Chondrocyte (in vitro differentiated cells): ENCODE measurements at regions not wholly inside any gene's neighbourhood (a gene's known extent, or its start where the extent isn't known, plus 50 kb on each side); places are given as distances from the start of the nearest gene placed in this dataset.

Experiments used
- DNase-seq: peaks from one replicate; pipeline ENCODE4 v3.0.0; 2021; ENCODE audit warnings: mixed read lengths, low spot score
- H3K27ac Mint-ChIP-seq: one replicate; pipeline ENCODE4 v1.8.0; 2021; ENCODE audit warnings: mild to moderate bottlenecking, moderate library complexity, mixed read lengths; ENCODE audit not compliant: unreplicated experiment
- H3K27me3 Mint-ChIP-seq: 2 replicates; pipeline ENCODE4 v1.8.0; 2021; ENCODE audit warnings: low read depth, mixed read lengths
- H3K36me3 Mint-ChIP-seq: 2 replicates; pipeline ENCODE4 v1.8.0; 2021; ENCODE audit warnings: low read depth, mixed read lengths
- H3K4me1 Mint-ChIP-seq: 2 replicates; pipeline ENCODE4 v1.8.0; 2021; ENCODE audit warnings: low read depth, mild to moderate bottlenecking, mixed read lengths
- H3K4me3 Mint-ChIP-seq: one replicate; pipeline ENCODE4 v1.8.0; 2021; ENCODE audit warnings: mild to moderate bottlenecking, moderate library complexity, mixed read lengths; ENCODE audit not compliant: unreplicated experiment
- H3K9me3 Mint-ChIP-seq: 2 replicates; pipeline ENCODE4 v1.8.0; 2021; ENCODE audit warnings: low read depth, mixed read lengths
- CTCF ChIP-seq: fragments of 200-600 bp; sonication (generic); IDR thresholded peaks from 2 replicates; pipeline ENCODE4 v1.5.0; 2021; ENCODE audit warnings: antibody characterized with exemption, mild to moderate bottlenecking, moderate library complexity

- H3K36me3 Mint-ChIP-seq: no peaks in the 10 kb centered on the region
- no peaks in the 10 kb centered on the region for H3K9me3 Mint-ChIP-seq
- no peak for TF ChIP-seq CTCF
- H3K27me3 Mint-ChIP-seq: peaks cover 10% of the 10 kb centered on the region
- DNase-seq: no peak
- H3K4me1 Mint-ChIP-seq: peaks cover 7% of the 10 kb centered on the region
- no peak overlapping the region for H3K4me3 Mint-ChIP-seq
- H3K27ac Mint-ChIP-seq: no peak overlapping the region
Observed at GRCh38 chr3:194761384-194761783, 75.7 kb downstream of the FAM43A start.

GRCh38 chr3:194766845-194767244 lies 81.2 kb downstream of the FAM43A start:
- Mint-ChIP-seq H3K4me3 (no peak overlapping the region), H3K4me1 (peaks cover 15% of the 10 kb centered on the region), H3K36me3 (no peaks in the 10 kb centered on the region), H3K9me3 (no peaks in the 10 kb centered on the region), H3K27ac (no peak overlapping the region), H3K27me3 (no peaks in the 10 kb centered on the region)
- no peak for TF ChIP-seq CTCF
- DNase-seq: no peak

GRCh38 chr3:194767446-194768207 lies 81.9 kb downstream of the FAM43A start:
- Mint-ChIP-seq H3K4me3 (no peak overlapping the region), H3K27ac (no peak overlapping the region), H3K36me3 (no peaks in the 10 kb centered on the region), H3K27me3 (no peaks in the 10 kb centered on the region), H3K4me1 (peaks cover 16% of the 10 kb centered on the region), H3K9me3 (no peaks in the 10 kb centered on the region)
- DNase-seq: no peak
- TF ChIP-seq CTCF: no peak

- peaks cover 25% of the 10 kb centered on the region for H3K4me1 Mint-ChIP-seq
- no peak for DNase-seq
- peak overlapping the region; percentile 13 for H3K27ac Mint-ChIP-seq
- H3K27me3 Mint-ChIP-seq: peaks cover 4% of the 10 kb centered on the region
- TF ChIP-seq CTCF: no peak
- H3K9me3 Mint-ChIP-seq: no peaks in the 10 kb centered on the region
- peak overlapping the region; percentile 73 for H3K4me3 Mint-ChIP-seq
- H3K36me3 Mint-ChIP-seq: no peaks in the 10 kb centered on the region
Observed at GRCh38 chr3:194768586-194768985, 82.9 kb downstream of the FAM43A start.

GRCh38 chr3:194769020-194769643 lies 83.4 kb downstream of the FAM43A start:
- Mint-ChIP-seq H3K27me3 (peaks cover 5% of the 10 kb centered on the region), H3K4me1 (peaks cover 27% of the 10 kb centered on the region), H3K4me3 (peak overlapping the region; percentile 73), H3K36me3 (no peaks in the 10 kb centered on the region), H3K27ac (peak overlapping the region; percentile 13), H3K9me3 (no peaks in the 10 kb centered on the region)
- no peak for TF ChIP-seq CTCF
- no peak for DNase-seq
